Hepatocyte (in vitro differentiated cells): ENCODE measurements at regions not wholly inside any gene's neighbourhood (a gene's known extent, or its start where the extent isn't known, plus 50 kb on each side); places are given as distances from the start of the nearest gene placed in this dataset.

Experiments used
- CTCF ChIP-seq: fragments of 200-600 bp; sonication (generic); IDR thresholded peaks from 2 replicates; pipeline ENCODE4 v1.5.1; 2016; ENCODE audit warnings: antibody characterized with exemption, mild to moderate bottlenecking; ENCODE audit not compliant: poor library complexity
- EZH2 ChIP-seq: fragments of 200-600 bp; sonication (generic); IDR thresholded peaks from 2 replicates; pipeline ENCODE4 v1.6.1; 2016; ENCODE audit warnings: antibody characterized with exemption, mild to moderate bottlenecking, borderline replicate concordance
- EZH2phosphoT487 ChIP-seq: fragments of 200-600 bp; sonication (generic); IDR thresholded peaks from one replicate; pipeline ENCODE4 v1.6.1; 2018; ENCODE audit warnings: antibody characterized with exemption, mild to moderate bottlenecking, low read depth, moderate library complexity; ENCODE audit not compliant: unreplicated experiment, severe bottlenecking

DNA sequence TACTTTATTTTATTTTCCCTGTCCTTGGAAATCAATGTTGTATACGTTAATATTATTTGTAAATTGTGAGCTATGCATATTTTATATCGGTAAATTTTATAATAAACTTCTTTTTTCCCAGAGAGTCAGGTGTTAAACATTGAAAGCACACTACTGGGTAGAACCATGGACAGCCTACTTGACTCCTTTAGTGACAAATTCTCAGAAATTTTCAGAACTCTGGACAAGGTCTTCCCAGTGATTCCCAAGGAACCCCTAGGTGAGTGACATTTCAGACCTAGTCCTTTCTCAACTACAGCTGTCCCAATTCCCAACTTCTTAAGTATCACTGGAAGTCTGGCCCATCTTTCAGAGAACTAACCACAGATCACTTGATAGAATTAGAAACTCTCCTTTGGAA is 107.2 kb downstream of the RCN1 start:
- TF ChIP-seq CTCF, result no peak
- no peak for TF ChIP-seq EZH2phosphoT487
- no peak for TF ChIP-seq EZH2
